ENCODE measurements at regions not wholly inside any gene's neighbourhood (a gene's known extent, or its start where the extent isn't known, plus 50 kb on each side); places are given as distances from the start of the nearest gene placed in this dataset.

DNA sequence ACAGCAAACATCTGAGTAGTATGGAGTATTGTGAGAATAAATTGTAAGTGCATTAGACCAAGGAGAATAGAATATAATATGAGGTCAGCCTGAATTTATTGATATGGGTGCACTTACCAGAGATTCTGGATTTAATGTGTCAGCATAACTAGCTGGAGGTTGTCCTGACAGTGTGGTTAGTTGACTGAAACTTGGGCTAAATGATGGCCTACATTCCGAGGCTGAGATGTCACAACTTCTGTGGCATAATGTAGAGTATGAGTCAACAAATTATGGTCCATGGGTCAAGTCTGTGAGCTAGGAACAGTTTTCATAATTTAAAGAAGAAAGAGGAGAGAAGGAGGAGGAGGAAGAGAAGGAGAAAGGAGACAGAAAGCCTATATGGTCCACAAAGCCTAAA, 127.6 kb downstream of the QPCT start:
- no peak for DNase-seq (ENCODE audit: low read depth in 2 of 2)

DNA sequence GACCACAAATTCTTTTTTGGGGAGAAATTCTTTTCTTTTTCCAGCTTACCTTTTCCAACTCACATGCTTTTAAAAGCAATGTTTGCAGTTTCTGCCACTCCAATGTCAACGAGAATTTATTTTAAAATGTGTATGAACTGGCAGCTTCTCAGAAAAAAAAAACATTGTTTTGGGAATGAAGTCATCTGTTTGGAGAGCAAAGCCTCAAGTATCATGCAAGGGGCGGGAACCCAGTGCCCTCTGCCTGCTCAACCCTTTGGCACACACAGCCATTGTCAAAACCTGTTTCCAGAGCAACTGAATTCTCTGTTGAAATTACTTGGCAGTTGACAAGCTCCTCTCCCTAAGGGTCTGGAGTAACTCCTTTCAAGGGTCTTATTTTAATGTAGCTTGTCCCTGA, 128.5 kb downstream of the QPCT start:
- DNase-seq (ENCODE audit: low read depth in 2 of 2), result no peak

DNA sequence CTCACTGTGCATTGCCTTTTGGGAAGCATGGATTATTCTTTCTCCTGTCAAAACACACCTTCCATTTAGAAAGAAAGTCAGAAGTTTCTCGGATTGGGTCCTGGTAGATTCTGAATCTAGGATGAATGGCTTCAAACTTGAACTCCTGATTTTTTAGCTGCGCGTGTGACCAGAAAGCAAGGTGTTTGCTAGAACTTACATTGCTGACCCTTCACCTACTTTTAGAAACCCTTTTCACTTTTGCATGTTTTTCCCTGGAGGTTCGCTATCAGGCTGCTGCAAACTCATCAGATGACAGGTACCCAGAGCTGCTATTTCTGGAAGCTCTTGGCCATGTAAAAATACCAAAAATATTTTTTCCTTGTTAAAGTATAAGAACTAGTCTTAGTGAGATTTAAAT, 132.0 kb downstream of the QPCT start:
- no peak for DNase-seq (ENCODE audit: low read depth in 2 of 2)

DNA sequence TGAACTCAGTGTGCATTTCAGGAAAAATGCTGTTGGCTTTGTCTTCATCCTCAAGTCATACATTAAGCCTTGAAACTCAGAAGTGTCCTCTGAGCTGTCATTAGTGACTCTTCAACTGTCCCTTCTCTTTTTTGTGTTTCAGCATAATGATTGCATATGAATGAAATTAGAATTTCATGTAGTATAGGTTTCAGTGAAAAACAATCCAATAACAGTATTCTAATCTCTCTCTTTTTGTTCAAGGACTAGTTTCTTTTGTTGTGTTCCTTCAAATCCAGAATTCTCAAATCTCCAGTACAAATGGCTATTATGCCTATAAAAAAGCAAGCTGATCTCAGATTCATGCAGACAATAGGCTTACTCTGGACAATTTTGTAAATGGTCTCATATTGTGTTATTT, 133.5 kb downstream of the QPCT start:
- DNase-seq (ENCODE audit: low read depth in 2 of 2), result no peak

DNA sequence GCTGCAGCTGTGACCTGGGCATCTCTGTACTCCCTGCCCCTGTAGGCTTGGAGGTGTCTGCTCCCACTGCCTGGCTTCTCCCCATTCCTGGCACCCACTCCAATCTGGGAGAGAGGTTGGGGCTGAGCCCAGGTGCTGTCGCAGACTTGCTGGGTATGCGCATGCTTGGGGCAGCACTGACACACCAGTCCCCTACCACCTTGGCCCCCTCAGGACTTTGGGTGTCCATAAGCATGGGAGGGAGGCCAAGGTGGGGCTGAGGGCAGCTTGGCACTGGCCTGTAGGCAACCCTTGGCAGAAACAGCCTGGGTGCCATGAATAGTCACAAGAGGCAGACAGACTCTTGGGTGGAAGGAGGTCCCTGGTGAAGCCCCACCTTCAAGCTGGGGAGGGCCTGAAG, 136.8 kb downstream of the QPCT start:
- no peak for DNase-seq (ENCODE audit: low read depth in 2 of 2)

DNA sequence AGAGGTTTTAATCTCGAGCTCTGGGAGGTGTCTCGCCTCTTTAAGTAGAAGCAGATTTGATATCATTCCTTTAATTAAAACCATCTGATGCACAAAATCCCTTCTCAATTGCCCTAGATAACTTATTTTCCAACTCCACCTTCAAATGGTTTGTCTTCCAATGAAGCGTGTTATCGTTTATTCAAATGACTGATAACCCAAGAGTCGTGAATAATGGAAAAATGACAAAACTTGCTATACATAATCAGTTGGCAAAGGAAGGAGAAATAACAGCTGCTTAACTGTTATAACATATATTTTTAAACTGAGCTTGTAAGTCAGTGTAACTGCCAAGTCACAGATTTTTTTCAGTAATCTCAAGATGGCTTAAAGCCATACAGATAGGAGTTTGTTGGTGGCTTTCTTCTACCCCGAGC, 144.6 kb downstream of the QPCT start:
- no peak for DNase-seq (ENCODE audit: low read depth in 2 of 2)

DNA sequence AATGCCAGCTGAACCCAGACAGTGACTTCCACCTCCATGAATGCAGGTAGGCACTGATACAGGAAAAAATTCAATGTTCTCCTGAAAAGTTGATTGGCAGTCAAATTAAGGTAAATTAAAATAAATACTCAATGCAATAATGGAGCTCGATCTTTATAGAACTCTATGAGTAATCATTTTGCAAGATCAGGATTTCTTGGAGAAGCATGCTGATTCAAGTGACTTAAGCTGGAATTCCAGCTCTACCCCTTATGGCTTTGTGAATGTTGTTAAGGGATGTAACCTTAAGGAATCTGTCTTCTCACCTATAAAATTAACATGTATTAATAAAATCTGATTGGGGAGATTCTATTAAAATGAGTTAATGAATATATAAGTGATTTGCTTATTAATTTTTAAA, 145.1 kb downstream of the QPCT start:
- DNase-seq (ENCODE audit: low read depth in 2 of 2), result no peak

DNA sequence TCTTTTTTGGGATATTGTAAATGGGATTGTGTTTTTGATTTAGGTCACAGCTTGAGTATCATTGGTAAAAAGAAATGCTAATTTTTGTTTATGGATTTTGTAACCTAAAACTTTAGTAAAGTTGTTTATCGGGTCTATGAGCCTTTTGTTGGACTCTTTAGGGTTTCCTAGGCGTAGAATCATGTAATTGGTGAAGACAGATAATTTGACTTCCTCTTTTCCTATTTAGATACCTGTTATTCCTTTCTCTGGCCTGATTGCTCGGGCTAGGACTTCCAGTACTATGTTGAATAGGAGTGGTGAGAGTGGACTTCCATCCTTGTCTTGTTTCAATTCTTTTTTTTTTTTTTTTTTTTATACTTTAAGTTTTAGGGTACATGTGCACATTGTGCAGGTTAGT, 149.0 kb downstream of the QPCT start:
- no peak for DNase-seq (ENCODE audit: low read depth in 2 of 2)

DNA sequence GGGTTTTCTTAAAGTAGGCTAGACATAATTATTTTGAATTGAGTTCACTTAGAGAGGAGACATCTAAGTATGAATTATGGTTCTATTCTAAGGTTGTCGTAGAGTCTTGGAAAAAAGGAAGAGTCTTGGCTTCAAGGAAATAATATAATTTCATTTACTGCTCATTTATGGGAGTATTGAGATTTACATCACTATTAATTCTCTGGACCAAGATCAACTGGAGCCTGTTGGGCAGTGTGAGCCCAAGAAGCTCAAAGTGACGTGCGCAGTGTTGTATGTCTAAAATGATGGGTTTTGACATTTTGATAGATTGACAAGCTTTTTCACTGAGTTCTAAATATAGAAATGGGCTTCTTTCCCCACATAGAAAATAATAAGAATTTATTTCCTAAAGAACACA, 154.7 kb downstream of the QPCT start:
- DNase-seq (ENCODE audit: low read depth in 2 of 2), result no peak

DNA sequence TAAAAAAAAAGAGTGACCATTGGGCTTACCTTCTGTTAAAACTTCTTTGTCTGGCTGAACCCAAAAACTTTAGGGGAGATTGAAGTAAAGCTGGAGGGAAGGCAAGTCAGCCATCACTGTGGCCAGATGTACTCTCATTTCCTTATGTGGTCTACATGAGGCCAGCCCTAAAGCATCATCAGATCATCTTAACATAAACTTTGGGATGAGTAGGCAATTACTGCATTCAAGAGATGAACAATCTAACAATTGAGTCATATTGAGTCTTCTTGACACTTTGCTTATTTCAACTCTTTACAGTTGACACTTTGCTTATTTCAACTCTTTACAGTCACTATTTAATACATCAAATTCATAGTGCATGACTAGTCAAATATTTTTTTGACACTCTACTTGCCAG, 155.6 kb downstream of the QPCT start:
- DNase-seq (ENCODE audit: low read depth in 2 of 2), result no peak

DNA sequence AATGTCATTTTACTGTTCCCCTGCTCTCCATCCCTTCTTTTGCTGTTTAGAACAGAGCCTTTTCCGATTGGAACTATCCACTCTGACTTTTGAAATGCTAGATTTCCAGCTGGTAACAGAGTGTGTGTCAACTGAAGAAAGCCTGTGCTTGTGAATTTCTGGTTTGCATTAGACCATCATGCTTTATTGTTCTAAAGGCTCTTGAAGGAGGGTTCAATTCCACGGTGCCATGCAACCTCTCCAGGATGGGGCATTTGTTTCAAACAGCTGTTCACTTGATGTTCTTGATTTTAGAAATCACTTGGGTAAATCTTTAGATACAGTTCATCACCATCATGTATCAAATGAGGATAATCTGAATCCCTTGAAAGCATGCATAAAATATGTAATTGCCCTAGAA, 156.7 kb downstream of the QPCT start:
- DNase-seq (ENCODE audit: low read depth in 2 of 2), result no peak

DNA sequence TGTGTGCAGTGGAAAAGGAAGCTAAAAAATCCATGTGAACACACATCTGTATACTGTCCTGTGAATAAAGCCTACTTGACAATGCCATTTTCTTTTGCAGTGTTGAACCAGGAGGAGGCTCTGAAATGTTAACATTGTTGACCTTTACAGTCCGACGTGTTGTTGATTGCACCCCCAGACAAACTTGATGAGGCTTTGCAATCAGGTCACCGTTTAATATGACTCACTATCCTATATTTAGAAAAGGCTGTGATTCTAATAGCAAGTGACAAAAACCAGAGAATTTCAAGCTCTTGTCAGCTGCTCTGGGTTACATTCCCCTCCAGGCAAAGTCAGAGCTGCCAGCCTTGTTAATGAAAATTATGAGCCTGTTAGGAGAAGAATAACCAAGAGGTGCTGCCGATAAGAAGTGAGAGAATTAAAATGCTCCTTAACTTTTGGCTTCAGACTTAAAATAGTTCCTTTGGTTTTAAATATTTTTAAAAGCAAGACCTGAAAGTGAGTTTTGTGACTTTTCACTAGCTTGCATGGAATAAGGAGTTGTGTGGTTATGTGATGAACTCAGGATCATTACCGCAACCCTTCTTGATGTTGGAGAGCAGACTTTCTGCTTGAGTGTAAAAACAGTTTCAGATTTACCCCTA, 162.1 kb downstream of the QPCT start:
- no peak for DNase-seq (ENCODE audit: low read depth in 2 of 2)

DNA sequence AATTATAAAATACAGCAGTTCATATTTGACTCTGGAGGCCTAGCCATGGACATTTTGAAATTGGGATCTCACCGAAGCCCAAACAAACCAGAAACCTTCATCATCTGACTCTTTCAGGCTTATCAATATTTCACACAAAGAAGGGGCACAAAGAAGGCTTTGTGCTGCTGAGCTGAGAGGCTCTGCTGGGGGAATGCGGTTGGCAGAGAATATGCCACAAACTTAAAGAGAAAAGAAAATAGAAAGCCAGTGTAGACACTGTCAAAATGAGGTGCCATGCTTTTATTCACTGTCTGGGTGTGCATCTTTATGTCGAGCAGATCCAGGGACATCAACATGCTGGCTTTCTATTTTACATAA, 162.6 kb downstream of the QPCT start:
- DNase-seq (ENCODE audit: low read depth in 2 of 2), result no peak

DNA sequence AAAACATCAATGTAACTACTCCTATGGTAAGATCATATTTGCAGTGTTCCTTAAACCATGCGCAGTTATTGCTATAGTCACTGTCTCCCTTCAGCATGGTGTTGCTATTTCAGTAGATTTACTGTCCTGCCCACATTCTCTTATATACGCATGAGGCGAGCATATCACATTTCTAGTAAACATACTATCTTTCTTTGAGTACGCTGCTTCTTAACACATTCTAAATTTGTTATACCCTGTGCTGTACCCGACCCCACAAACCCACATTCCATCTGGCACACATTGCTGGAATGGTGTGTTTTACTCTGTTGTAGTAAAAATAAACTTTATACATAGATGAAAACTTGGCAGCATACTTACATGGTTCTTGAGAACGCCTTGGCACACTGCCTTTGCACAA, 163.3 kb downstream of the QPCT start:
- no peak for DNase-seq (ENCODE audit: low read depth in 2 of 2)

DNA sequence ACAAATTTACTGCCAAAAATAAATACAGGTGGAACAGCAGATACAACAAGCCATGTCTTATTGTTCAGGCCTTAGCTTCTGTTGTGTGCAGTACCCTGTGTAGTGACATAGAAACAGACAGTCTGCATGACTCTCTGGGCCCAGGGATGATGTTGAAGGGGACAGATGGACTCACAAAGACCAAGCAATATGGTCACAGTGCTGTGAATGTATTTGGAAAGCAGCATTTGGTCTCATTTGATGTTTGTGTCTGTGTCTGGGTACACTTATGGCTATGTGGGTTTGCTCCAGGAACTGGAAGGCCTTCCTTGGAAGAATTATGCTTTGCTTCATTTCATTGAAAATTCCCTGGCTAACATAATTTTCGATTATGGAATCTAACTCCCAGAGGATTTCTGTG, 158.5 kb downstream of the CDC42EP3 start:
- no peak for DNase-seq (ENCODE audit: low read depth in 2 of 2)

DNA sequence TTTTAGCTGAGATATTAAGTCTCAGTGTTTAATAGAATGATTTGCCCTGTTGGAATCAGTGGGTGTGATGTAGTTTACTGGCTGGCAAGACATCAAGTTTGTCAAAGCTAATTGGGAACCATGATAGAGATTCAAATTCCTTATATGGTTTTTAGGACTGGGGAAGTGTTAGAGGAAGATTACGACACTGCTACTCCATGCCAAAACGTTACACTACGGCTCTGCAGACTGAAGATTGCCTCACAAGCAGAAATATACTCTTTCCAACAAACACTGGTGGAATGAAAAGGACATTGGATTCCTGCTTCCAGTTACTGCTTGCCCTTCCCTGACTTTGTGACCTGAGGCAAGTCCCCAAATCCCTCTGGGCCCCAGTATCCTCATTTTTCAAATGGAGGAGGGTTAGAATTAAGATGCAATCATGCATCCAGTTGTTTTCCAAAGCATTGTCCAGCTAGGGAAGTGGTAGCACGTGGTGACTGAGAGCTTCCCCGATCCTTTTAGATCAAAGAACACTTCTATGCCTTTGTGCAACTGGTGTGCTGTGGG, 147.6 kb downstream of the CDC42EP3 start:
- DNase-seq (ENCODE audit: low read depth in 2 of 2), result no peak

DNA sequence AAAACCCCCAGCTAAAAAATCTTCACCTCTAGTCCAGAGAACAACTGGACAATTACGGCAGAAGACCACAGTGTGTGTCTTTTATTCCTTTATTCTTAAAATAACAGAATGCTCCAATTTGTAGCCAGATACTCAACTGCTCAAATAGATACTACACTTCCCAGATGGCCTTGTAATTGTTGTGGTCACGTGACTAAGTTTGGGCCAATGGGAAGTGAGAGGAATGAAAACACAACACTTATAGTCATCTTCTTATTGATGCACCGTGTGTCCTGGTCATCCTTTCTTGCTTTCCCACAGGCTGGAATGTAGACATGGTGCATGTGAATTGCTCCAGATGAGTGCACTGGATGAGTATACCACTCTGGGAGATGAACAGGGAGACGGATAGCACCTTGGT, 145.1 kb downstream of the CDC42EP3 start:
- DNase-seq (ENCODE audit: low read depth in 2 of 2), result no peak

DNA sequence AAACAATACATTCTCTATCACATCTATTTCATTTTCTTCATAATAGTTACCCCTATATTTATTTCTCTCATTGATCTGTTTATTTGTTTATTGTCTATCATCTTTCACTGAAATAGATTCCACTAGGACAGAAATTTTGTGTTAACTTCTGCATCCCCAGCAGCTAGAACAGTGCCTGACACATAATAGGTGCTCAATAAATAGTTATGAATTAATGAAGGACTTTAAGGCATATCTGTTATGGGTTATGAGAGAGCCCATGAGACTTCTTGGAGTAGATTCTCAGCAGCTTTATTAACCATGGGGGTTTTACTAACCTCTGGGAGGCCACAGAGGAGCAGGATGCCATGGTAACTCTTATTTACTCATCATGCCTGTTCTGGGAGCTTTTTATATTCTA, 144.6 kb downstream of the CDC42EP3 start:
- DNase-seq (ENCODE audit: low read depth in 2 of 2), result no peak

DNA sequence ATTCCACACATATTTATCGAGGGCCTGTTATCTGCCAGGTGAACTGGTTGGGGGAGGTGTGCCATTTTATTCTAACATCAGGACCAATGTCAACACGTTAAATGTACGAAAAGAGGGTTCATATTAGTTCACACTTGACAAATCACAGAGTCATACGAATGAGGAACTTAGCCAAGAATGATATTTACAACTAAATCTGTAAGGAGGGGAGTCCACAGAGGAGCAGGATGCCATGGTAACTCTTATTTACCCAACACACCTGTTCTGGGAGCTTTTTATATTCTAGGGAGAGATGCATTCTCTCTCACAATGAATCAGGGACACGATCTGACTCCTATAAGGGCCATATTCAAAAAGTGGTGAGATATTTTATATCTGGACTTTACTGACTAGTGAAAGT, 144.1 kb downstream of the CDC42EP3 start:
- DNase-seq (ENCODE audit: low read depth in 2 of 2), result no peak

DNA sequence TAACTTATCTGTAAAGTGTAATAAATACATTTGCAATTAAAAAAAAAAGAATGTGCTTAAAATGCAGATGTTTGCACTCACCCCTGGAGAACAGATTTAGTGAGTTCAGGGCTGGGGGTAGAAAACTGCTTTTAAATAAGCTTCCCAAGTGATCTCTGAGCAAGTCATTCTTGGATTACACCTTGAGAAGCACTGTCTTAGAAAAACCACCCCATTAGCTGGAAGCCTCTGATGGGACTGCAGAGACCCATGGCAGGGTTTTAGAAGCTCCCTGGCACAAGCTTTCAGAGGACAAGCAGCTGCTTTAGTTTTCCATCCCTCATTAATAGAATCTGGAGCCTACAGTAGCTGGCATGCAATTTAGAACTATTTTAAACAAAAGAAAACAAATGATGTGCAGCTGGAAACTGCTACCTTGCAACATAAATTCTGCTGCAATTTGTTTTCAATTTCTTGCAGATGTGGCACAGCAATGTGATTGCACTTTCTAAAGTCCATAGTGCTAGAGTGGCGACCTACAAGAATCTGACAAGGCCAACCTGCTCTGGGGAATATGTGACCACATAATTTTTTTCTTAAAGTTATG, 141.5 kb downstream of the CDC42EP3 start:
- no peak for DNase-seq (ENCODE audit: low read depth in 2 of 2)

DNA sequence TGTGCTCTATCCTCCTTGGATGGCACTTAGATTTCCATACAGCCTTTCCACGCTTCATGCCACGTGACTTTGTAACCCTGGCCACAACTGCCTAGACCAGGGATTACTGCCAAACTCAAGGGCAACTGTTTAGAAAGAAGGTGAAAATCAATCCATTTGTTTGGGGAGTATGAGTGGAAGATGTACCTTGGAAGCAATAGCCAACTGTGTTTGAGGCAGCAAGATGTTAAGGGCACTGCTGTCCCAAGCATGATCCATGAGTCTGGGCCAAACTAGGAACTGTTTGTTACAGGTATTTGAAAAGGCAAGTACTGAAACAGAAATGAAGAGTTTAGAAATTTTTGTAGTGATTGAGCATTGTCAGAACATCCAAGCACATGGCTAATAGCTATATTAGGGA, 138.9 kb downstream of the CDC42EP3 start:
- DNase-seq (ENCODE audit: low read depth in 2 of 2), result no peak

DNA sequence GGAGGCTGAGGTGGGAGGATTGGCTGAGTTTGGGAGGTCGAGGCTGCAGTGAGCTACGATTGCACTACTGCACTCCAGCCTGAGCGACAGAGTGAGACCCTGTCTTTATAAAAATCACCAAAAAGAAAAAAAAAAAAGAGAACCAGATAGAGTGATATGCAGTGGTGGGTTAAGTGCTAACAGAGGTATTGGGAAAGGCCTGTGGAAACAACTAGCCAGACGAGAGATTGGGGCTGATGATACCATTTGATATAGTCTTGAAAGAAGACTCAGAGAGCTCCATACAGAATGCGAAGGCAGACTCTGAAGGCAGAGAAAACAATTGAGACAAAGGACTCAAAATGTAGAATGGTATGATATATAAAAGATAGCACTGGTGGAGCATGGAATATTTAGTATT, 134.1 kb downstream of the CDC42EP3 start:
- no peak for DNase-seq (ENCODE audit: low read depth in 2 of 2)

DNA sequence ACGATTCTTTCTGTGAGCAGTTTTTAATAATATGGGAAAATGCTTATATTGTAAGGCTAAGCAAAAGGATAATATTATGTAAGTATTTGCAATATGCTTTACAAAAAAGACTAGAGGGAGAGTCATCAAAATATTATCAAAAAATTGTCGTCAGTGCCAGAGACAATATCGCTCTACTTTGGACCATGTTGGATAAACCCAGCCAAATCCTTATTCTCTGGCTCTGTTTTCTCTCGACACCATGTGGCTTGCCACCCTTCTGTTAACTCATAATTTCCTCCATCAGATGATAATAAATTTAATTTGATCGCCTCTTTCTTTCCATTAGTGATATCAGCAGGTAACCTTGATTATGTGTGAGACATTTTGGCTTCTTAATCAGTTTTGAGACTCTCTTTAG, 129.9 kb downstream of the CDC42EP3 start:
- no peak for DNase-seq (ENCODE audit: low read depth in 2 of 2)

DNA sequence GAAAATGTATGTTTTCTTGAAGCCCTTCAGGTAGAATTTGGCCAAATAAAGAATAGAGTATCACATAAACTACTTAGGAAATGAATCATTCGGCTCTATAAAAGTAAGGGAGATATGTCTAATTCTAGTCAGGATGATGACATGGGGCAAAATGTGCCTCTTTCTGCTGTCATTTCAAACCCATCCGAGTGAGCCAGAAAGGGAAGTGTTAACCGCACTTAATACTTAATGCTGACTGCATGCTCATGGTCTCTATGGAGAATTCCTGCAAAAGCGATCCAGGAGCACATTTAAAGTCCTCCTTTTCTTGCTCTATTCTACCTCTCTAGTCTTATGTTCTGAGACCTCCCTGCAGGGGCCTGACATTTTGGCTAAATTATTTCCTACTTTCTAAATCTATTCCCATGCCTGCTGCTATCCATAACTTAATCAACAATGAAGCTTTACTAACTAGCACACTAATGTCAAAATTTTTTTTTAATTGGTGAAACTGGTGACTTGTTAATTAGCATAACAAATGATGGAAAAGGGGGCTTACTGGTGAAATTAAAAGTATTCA, 127.4 kb downstream of the CDC42EP3 start:
- DNase-seq (ENCODE audit: low read depth in 2 of 2), result no peak

All from stimulated activated CD4-positive, alpha-beta T cell treated with anti-CD3 and anti-CD28 coated beads, Interleukin-1b, Interleukin-23, amount 100 ng/mL, for 4 hours (primary cell).